IPS-NIHi7 (cell line): ENCODE measurements at regions not wholly inside any gene's neighbourhood (a gene's known extent, or its start where the extent isn't known, plus 50 kb on each side); places are given as distances from the start of the nearest gene placed in this dataset.
"Not testable (repeated sequence)": the region's sequence is repeated elsewhere in the genome, so short reads cannot be mapped to it uniquely, and the experiment has no call there.

Experiments
- DNase-seq: peaks from one replicate; pipeline ENCODE4 v3.0.0; 2012; ENCODE audit warnings: mixed read lengths; ENCODE audit errors: extremely low spot score

DNA sequence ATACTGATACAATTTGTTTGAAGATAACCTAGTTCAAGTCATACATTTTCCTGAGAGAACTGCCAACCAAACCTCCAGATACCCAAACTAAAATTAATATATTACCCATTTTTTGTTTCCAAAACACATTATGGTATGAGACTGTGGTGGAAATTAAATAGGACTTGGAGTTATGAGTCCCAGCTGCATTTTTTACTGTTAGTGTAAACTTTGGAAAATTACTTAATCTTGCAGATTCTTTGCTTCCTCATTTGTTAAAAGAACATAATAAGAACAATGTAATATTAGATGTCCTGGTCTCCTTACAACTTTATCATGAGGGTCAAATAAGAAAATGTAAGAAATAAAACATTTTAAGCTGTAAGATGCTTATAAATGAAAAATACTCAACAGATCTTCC is 98.2 kb upstream of the TRIB2 start:
- DNase-seq = no peak

DNA sequence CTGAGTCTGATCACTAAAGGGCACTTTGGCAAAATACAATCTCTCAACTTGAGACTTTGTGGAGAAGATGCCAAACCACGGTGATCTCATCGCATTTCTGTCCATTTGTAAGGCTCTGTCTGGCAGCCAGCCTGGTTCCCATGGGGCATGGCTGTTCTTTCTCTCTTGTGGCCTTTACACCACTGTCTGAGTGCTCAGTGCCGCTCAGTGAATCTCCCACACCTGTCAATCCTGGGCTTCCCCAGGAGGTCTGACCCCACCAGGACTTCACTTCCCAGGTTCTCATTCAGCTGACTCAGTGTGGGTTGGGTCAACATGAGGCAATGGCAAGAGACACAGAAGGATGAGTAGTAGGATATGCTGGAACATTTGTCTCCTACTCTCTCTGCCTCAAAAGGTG is 96.8 kb upstream of the TRIB2 start:
- no peak for DNase-seq

DNA sequence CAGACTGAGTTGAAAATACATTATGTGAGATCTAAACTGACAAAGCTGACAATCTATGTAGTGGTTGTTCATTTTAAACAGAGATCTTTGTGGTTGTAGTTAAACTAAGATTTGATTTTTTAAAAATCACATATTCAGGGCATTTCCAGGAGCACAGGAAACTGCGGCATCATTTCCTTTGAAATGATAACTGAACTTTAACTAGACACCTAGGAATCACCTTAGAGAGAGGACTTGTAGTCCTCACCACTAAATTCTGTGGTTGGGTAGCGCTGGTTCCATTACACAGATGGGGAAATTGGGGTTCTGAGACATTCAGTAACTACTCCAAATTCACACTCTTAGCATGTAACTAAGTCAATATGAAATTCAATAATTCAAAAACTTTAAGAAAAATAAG is 96.0 kb upstream of the TRIB2 start:
- DNase-seq = no peak

DNA sequence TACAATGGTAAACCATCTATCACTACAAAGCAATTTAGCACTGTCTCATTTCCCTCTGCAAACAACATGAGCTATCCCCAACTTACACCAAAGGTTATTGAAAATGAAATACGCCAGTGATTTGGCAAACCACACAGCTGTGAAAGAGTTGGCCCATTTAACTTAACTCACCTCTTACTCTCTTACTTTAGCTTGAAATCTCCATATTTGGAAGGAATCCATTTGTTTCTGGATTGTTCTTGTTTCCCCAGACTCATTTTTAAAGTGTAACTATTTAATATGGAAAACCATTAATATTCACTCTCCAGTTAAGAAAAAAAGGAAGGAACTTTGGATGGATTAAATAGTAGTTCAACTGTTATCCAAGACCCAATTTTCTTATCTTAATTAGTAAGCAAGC is 93.7 kb upstream of the TRIB2 start:
- no peak for DNase-seq

DNA sequence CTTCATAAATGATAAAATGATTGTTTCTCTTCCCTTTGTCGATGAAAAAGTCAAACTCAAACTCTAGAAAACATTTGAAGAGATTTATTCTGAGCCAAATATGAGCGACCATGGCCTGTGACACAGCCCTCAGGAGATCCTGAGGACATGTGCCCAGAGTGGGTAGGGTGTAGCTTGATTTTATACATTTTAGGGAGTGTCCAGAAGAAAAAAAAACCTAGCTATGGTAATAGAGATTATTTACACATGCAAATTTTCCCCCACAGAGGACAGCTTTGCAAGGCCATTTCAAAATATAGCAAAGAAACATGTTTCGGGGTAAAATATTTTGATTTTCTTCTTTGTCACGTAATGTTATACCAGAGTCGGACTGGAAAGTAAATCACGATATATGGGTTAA is 92.4 kb upstream of the TRIB2 start:
- DNase-seq = no peak

DNA sequence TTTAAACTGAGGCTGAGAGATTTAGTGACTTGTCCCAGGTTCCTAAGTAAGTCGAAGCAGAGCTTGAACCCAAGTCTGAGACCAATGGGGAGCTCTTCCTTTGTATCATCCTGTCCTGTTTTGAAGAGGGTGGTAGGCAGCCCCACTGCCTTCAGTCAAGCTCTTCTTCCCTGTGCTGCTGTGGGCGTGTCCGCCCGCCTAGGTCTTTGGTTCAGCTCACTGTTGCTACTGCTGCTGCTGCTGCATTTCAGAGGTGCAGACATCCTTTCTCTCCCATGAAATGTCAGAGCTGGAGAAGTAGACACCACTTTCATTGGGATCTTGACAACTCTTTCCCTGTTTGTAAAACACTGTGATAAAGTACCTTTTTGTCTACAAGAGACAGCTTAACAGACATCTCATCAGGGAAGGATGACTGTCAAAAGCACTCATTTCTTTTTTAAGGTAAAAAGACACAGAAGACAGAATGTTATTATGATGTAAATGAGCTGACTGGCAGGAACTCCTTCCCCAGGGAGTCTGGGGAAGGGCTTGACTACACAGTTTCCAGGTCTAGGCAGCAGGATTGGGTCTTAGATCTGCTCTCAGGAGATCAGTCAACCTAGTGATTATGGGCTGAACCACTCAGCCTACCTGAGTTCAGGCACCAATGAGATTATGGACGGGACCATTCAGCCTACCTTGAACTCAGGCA is 91.7 kb upstream of the TRIB2 start:
- DNase-seq = peak; percentile 74

DNA sequence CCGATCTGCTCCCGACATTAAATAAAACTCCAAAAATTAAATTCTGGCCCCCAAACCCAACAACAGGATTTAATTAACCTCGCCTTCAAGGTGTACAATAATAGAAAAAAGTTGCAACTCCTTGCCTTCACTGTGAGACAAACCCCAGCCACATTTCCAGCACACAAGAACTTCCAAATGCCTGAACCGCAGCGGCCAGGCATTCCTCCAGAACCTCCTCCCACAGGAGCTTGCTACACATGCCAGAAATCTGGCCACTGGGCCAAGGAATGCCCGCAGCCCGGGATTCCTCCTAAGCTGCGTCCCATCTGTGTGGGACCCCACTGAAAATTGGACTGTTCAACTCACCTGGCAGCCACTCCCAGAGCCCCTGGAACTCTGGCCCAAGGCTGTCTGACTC is 88.2 kb upstream of the TRIB2 start:
- DNase-seq = not testable (repeated sequence)

DNA sequence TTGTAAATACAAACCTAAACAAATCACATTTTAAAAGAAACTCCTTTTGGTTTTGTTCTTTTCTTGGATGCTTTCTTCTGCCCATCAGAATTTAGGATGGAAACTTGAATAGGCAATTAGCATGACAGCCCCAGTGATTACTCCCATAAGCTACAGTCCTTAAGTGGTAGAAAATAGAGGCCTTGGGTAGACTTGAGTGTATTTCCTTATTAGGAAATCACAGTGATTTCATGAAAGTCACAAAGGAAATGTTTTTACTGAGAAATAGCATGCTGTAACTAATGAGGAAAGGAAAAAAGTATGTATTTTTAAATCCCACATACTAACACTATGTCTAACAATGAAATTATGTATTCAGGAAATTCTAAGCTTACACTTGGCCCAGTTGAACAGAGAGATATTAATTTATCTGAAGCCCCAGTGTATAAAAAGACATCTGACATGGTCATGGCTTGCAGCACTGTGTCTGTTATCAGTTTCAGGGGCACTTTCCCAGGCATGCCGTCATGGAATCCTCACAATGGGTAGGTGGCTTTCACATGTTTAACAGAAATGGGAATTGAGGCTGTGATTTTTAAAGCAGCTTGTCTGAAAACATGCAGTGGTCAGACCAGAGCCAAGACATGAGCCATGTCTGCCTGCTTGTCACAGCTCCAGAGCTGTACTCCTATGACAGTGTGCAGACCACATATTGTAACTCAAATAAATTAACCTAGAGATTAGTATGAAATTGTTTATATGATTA is 79.7 kb upstream of the TRIB2 start:
- no peak for DNase-seq

DNA sequence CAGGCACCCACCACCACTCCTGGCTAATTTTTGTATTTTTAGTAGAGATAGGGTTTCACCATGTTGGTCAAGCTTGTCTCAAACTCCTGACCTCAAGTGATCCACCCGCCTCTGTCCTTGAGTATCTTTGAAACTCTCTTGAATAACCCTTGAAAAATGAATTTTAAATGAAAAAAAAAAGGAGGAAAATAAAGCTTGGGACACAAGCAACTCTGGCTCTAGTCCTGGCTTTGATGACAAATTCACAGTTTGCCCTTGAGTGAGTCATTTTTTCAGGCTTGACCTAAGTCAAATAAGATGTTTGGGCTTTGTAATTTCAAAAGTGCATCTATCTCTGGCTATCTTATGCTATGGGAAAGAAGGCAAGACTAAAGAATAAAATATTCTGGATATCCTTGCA is 79.0 kb upstream of the TRIB2 start:
- no peak for DNase-seq

DNA sequence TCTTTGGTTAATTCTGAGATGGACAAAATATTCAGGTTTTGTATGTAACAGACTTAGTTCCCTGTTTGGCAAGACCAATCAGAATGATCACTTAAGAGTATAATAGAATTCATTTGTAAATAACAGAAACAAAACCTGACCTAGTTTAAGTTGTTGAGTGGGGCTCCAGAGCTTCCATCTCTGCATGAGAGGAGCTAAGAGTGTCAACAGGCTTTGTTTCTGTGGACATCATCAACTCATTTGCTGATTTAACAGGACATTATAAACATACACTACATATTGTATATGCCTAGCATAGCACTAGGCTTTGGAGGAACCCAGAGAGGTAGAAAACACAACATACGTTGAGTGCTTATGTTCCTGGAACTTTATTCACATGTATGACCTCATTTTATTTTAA is 75.3 kb upstream of the TRIB2 start:
- no peak for DNase-seq

DNA sequence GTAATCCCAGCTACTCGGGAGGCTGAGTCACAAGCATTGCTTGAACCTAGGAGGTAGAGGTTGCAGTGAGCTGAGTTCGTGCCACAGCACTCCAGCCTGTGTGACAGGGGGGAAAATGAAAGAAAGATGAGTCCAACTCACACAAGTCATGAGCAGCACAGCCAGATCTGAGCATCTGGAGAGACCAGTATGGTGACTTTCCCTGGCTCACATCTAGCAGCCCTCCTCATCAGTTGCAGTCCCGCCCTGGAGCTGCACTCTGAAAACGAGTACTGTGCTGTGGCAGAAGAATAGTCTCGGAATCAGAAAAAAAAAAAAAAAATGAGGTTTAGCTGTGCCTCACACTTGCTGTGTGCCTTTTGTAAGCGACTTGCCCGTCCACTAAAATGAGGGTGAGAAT is 74.4 kb upstream of the TRIB2 start:
- DNase-seq = no peak

DNA sequence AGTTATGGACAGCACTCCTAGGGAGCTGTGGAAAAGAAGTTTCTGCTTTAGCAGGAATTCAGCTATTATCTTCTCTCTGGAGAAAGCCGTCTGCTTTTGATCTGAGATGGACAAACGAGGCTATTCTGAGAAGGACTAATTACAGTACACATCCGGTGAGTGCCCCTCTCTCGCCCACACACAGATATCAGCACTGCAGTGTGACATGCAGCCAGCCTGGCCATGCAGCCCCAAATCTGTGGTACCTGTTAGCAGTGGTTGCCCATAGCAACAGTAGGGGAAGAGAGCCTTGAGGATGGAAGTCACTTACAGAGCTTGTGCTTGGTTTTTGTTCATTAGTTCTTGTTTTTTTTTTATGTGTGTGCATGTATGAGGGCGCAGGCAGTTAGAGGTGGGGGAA is 73.9 kb upstream of the TRIB2 start:
- no peak for DNase-seq

DNA sequence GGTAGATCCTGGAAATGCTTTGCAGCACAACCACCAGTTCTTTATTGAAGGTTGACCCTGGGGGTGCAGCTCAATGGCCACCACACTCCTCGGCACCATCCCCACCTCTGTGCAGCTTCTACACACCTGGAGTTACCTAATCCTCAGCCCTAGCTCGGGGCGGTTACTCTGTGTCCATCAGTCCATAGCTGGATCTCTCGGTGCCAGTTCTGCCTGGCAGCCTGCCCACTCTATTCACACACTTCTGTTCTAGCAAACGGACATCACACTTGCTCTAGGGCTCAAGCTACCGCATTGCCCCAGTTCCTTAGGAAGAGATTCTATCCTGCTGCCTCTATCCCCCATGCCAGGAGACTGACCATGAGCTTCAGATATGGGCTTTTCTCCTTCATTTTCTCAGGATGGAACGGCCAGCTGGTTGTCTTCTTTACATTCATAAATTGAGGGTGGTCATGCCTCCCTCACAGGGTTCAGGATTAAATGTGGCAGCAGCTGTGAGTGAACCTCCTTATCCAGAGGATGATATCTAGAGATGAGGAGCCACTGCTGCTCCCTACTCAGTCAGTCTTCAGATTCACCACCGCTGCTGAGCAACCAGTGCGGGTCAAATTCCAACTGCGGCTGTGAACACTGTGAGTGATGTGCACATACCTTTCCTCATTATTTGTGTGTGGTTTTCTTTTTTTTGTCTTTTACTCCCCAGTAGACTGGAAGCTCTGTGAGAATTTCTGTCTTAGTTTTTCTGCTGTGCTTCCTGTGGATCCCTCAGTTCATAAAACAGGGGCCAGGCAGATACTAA is 66.9 kb upstream of the TRIB2 start:
- no peak for DNase-seq

DNA sequence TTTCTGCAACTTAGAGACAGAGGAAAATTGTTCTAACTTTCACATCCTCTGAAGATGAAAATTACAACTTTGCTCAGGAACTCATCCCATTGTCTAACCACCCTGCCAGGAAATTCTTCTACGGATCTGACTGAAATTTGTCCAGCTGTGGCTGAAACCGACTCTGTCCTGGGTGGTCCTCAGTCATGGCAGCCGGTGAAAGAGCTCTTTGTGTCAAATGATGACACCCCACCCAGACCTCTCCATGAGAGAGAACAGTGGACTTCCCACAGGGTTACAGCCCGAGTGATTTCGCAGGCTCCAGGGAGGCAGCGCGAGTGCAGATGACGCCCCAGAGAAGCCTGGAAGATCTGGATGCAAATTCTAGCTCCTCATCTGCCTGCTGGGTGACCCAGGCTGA is 65.1 kb upstream of the TRIB2 start:
- DNase-seq = no peak

DNA sequence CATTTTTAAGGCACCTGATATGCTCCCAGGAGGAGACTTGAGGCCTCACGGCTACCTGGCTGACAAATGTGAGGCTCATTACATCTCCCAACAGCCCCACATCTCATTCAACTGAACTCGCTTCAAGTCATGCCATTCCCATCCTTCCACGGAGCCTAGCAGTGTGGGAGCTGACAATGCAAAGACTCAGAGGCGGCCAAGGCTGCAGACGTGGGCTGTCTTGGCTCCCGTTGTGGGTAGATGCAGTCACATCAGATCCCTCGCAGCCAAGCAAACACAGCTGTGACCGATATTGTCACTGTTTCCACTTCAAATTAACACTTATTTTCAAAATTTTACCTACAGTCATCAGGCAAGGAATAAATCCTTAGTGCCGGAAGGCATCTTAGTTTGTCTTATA is 64.0 kb upstream of the TRIB2 start:
- no peak for DNase-seq

DNA sequence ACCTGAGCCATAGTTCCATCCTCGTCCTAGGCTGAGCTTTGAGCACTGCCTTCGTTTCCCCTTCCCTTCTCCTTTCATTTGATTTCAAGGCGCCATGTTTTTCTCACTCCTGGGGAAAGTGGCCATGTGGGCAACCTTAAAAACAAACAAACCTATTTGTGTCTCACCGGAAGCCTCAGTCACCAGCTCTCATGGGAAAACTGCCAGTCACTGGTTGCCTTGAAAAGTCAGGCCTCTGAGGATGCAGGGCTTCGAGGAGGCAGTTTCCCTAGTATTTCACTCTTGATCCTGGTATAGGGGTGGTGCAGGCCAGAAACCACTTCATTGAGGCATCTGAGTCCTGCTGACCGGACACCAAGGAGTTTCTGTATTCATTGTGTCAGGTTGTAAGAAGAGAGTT is 59.2 kb upstream of the TRIB2 start:
- no peak for DNase-seq

DNA sequence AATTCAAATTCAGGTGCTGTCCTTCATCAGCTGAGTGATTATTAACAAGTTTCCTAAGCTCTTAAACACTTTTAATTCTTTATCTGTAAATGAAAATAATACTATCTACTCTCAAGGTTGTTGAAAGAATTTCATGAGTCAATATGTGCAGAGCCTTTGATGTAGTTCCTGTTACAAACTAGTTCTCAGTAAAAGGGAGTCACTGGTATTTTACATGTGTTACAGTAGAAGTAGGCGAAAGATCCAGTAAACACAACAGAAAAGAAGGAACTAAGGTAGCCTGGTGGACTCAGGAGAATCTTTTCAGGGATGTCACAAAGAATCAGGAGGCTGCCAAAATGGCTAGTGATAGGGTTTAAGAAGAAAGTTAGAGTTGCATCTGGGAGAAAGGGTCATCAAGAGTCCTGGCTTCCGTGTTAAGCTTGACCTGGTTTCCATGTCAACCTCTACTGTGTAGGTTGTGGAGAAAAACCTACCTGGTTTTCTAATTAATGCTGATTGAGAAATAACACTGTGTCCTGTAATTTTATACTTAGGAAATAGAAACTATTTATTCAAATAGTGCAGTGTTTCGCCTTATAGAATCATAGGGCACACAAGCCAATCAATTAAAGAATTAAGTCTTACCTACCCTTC is 58.3 kb upstream of the TRIB2 start:
- no peak for DNase-seq

DNA sequence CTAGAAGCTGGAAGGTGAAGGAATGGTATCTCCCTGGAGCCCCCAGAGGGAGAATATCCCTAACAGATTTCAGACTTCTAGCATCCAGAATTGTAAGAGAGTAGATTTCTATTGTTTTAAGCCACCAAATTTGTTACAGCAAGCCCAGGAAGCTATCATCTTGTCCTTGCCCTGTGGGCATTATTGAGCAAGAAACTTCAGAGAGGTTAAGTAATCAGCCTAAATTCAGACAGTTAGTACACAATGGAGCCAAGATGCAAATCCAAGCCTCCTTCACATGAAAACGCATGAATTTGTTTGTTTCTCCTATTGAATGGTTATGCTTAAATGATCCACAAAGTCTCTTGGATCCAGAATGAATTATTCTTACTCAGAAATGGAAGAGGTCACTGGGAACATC is 55.2 kb upstream of the TRIB2 start:
- DNase-seq = no peak

DNA sequence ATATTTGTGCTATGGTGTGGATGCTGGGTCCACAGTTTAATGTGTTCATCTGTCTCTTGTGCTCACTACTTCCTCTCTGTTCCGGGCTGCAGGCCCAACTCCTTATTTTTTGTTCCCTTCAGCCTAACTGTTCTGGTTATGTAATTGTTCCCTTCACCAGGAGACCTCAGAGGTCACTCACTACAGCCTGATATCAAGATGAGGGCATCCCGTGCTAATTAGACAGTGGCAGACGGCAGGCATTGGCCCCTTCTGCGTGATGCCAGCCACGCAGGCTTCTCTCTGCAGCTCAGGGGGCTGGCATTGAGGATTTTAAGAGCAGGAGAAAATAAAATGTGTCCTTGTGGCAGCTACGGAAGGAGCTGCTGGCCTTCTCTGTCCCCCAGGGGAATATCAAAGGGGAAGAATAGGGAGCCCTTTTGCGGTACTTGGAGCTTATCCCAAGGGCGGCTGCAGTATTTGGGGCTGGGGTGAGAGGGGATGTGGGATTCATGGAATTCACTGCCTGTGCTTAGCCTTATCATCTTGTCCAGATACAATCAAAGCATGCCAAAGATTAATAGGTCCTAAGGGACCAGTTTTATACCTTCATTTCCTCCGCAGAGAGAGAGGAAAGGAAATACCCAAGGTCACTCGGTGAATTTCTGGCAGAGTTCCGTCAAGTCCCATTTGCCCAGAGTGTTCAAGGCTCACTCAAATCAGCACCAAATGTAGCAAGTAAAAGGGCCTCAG is 53.3 kb upstream of the TRIB2 start:
- DNase-seq = no peak

DNA sequence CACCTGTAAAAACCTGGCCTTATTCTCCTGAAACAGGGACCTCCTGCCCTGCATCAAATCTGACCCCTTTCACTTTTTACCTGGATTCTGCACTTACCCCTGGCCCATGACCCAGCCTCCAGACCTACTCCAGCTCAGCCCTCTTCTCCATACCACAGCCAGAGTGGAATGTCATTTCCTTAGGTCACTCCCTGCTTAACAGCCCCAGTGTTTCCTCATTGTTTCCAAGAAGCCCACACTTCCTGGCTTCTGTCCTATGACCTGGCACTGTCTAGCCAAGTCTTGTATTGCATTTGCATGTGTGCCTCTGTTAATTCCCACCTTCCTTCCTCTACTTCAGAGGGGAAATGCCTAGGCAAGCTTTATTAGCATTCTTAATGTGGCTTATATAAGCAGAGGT is 51.4 kb upstream of the TRIB2 start:
- no peak for DNase-seq

DNA sequence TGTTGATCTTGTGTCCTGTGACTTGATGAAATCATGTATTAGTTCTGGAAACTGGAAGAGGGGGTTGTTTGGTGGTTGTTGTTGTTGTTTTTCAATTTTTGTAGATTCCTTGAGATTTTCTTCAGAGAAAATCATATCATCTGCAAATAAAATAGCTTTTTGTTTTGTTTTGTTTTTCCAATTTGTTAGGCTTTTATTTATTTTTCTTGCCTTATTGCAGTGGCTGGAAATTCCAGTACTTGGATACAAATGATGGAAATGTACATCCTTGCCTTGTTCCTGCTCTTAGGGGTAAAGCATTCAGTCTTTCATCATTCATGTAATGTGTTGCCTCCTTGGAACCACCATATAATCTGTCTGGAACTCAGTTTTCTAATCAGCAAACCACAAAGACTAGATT is 50.3 kb upstream of the TRIB2 start:
- no peak for DNase-seq
